AG08396 (cell line): ENCODE measurements at regions not wholly inside any gene's neighbourhood (a gene's known extent, or its start where the extent isn't known, plus 50 kb on each side); places are given as distances from the start of the nearest gene placed in this dataset.

Experiments used
- DNase-seq: peaks from one replicate; pipeline ENCODE4 v3.0.0; 2012; ENCODE audit warnings: low spot score, mixed read lengths

GRCh38 chr6:12423832-12424231 is 133.7 kb downstream of the EDN1 start:
- no peak for DNase-seq

GRCh38 chr6:12426121-12426520 is 136.0 kb downstream of the EDN1 start:
- no peak for DNase-seq

- DNase-seq = no peak
Measured at GRCh38 chr6:12431023-12431422, 140.9 kb downstream of the EDN1 start.

GRCh38 chr6:12436224-12436623 is 146.1 kb downstream of the EDN1 start:
- DNase-seq = no peak

- DNase-seq = no peak
Measured at GRCh38 chr6:12436683-12437082, 146.5 kb downstream of the EDN1 start.

GRCh38 chr6:12439296-12439695 is 149.1 kb downstream of the EDN1 start:
- DNase-seq = no peak

- no peak for DNase-seq
Measured at GRCh38 chr6:12440981-12441380, 150.8 kb downstream of the EDN1 start.

- no peak for DNase-seq
Measured at GRCh38 chr6:12442455-12442854, 152.3 kb downstream of the EDN1 start.

- no peak for DNase-seq
Measured at GRCh38 chr6:12446394-12446793, 156.2 kb downstream of the EDN1 start.

GRCh38 chr6:12449447-12449846 is 159.3 kb downstream of the EDN1 start:
- no peak for DNase-seq

- no peak for DNase-seq
Measured at GRCh38 chr6:12450467-12450866, 160.3 kb downstream of the EDN1 start.

- no peak for DNase-seq
Measured at GRCh38 chr6:12456343-12456742, 166.2 kb downstream of the EDN1 start.

GRCh38 chr6:12457094-12457493 is 166.9 kb downstream of the EDN1 start:
- no peak for DNase-seq

- DNase-seq = no peak
Measured at GRCh38 chr6:12458558-12458957, 168.4 kb downstream of the EDN1 start.

GRCh38 chr6:12459945-12460661 is 169.9 kb downstream of the EDN1 start:
- DNase-seq = no peak

GRCh38 chr6:12467706-12468670 is 177.8 kb downstream of the EDN1 start:
- DNase-seq = no peak

- peak; percentile 23 for DNase-seq
Measured at GRCh38 chr6:12472601-12473038, 182.5 kb downstream of the EDN1 start.

- no peak for DNase-seq
Measured at GRCh38 chr6:12473494-12473893, 183.3 kb downstream of the EDN1 start.

GRCh38 chr6:12474167-12475140 is 184.3 kb downstream of the EDN1 start:
- DNase-seq = no peak

- no peak for DNase-seq
Measured at GRCh38 chr6:12476484-12476883, 186.3 kb downstream of the EDN1 start.

- DNase-seq = no peak
Measured at GRCh38 chr6:12477616-12478015, 187.5 kb downstream of the EDN1 start.

- DNase-seq = no peak
Measured at GRCh38 chr6:12478921-12479320, 188.8 kb downstream of the EDN1 start.
